Peyer's patch (tissue), 4 donors: ENCODE measurements at regions not wholly inside any gene's neighbourhood (a gene's known extent, or its start where the extent isn't known, plus 50 kb on each side); places are given as distances from the start of the nearest gene placed in this dataset.
"Not testable (repeated sequence)": the region's sequence is repeated elsewhere in the genome, so short reads cannot be mapped to it uniquely, and the experiment has no call there.

Experiments used
- DNase-seq, 3 donors: peaks; one replicate each; pipeline ENCODE4 v3.0.0-alpha.2; 2017 to 2019
- H3K27ac ChIP-seq, 4 donors: fragments of 200-600 bp; sonication (generic); one replicate each; pipeline ENCODE4 v1.5.1; 2016 to 2019
- H3K27me3 ChIP-seq, 2 donors: fragments of 200-600 bp; sonication (generic); one replicate each; pipeline ENCODE4 v1.5.1; 2019
- H3K36me3 ChIP-seq, 3 donors: fragments of 200-600 bp; sonication (generic); one replicate each; pipeline ENCODE4 v1.5.1; 2016 to 2019
- H3K4me1 ChIP-seq, 4 donors: fragments of 200-600 bp; sonication (generic); one replicate each; pipeline ENCODE4 v1.5.1; 2016 to 2019
- H3K4me3 ChIP-seq, 4 donors: fragments of 200-600 bp; sonication (generic); 1 replicate in 3 of 4; 2 replicates in 1 of 4; pipeline ENCODE4 v1.5.1; 2016 to 2019; ENCODE audit warnings: mild to moderate bottlenecking in 1 of 4
- H3K9me3 ChIP-seq, 4 donors: fragments of 200-600 bp; sonication (generic); one replicate each; pipeline ENCODE4 v1.5.1; 2016 to 2019; ENCODE audit warnings: mild to moderate bottlenecking in 1 of 4
- POLR2A ChIP-seq, 2 donors: fragments of 450-650 bp; IDR thresholded peaks; one replicate each; pipeline ENCODE4 v1.5.1; 2017; ENCODE audit warnings: antibody characterized with exemption in 2 of 2, mild to moderate bottlenecking in 2 of 2, moderate library complexity in 2 of 2
- TF ChIP-seq, protein P1 (sequence below), 6 experiments: fragments of 450-650 bp in 4 of 6; fragments of 200-600 bp in 2 of 6; sonication (generic) in 1 of 6; IDR thresholded peaks; one replicate each; pipeline ENCODE4 v1.5.1; 2017 to 2019; ENCODE audit warnings: antibody characterized with exemption in 6 of 6, mild to moderate bottlenecking in 3 of 6, moderate library complexity in 1 of 6

- no peak overlapping the region for H3K27ac ChIP-seq
- H3K27me3 ChIP-seq = no peaks in the 10 kb centered on the region
- DNase-seq = no peak
These were observed 88.0 kb upstream of the MAPRE2 start for GRCh38 chr18:34953212-34953611.

DNA sequence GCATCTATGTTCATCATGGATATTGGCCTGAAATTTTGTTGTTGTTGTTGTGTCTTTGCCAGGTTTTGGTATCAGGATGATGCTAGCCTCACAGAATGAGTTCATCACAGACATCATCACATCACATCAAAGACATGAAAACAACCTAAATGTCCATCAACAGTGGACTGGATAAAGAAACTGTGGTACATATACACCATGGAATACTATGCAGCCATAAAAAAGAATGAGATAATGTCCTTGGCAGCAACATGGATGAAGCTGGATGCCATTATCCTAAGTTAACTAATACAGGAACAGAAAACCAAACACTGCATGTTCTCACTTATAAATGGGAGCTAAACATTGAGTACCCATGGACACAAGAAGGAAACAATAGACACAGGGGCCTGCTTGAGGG lies 85.7 kb upstream of the MAPRE2 start:
- not testable (repeated sequence) for H3K27me3 ChIP-seq, H3K27ac ChIP-seq, DNase-seq, H3K9me3 ChIP-seq, H3K4me3 ChIP-seq, H3K4me1 ChIP-seq, H3K36me3 ChIP-seq

More at GRCh38 chr18:34953212-34953611, 88.0 kb upstream of the MAPRE2 start:
- TF ChIP-seq, protein P1, sequence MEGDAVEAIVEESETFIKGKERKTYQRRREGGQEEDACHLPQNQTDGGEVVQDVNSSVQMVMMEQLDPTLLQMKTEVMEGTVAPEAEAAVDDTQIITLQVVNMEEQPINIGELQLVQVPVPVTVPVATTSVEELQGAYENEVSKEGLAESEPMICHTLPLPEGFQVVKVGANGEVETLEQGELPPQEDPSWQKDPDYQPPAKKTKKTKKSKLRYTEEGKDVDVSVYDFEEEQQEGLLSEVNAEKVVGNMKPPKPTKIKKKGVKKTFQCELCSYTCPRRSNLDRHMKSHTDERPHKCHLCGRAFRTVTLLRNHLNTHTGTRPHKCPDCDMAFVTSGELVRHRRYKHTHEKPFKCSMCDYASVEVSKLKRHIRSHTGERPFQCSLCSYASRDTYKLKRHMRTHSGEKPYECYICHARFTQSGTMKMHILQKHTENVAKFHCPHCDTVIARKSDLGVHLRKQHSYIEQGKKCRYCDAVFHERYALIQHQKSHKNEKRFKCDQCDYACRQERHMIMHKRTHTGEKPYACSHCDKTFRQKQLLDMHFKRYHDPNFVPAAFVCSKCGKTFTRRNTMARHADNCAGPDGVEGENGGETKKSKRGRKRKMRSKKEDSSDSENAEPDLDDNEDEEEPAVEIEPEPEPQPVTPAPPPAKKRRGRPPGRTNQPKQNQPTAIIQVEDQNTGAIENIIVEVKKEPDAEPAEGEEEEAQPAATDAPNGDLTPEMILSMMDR (IDR thresholded peaks at IDR 0.05) = no peak
- no peak for TF ChIP-seq POLR2A (IDR thresholded peaks at IDR 0.05)
- H3K9me3 ChIP-seq = no peaks in the 10 kb centered on the region
- no peaks in the 10 kb centered on the region for H3K36me3 ChIP-seq
- H3K4me1 ChIP-seq = peaks cover 0 to 4% (median 0%) of the 10 kb centered on the region in 4 donors
- no peak overlapping the region for H3K4me3 ChIP-seq

- no peaks in the 10 kb centered on the region for H3K36me3 ChIP-seq
- no peak overlapping the region for H3K27ac ChIP-seq
- TF ChIP-seq POLR2A (IDR thresholded peaks at IDR 0.05) = no peak
- TF ChIP-seq, protein P1 (IDR thresholded peaks at IDR 0.05) = no peak
- H3K9me3 ChIP-seq = no peaks in the 10 kb centered on the region
- H3K4me1 ChIP-seq = no peaks in the 10 kb centered on the region
- no peak for DNase-seq
- H3K4me3 ChIP-seq = no peak overlapping the region
- no peaks in the 10 kb centered on the region for H3K27me3 ChIP-seq
These were observed 84.5 kb upstream of the MAPRE2 start for GRCh38 chr18:34956663-34957062.

GRCh38 chr18:34957119-34957863 lies 83.9 kb upstream of the MAPRE2 start:
- no peak for DNase-seq
- Histone ChIP-seq H3K4me1 (no peaks in the 10 kb centered on the region), H3K36me3 (no peaks in the 10 kb centered on the region), H3K27me3 (no peaks in the 10 kb centered on the region), H3K9me3 (no peaks in the 10 kb centered on the region), H3K27ac (no peak overlapping the region), H3K4me3 (no peak overlapping the region)
- TF ChIP-seq, protein P1 (IDR thresholded peaks at IDR 0.05) = no peak
- no peak for TF ChIP-seq POLR2A (IDR thresholded peaks at IDR 0.05)

GRCh38 chr18:34957864-34958259 lies 83.4 kb upstream of the MAPRE2 start:
- H3K4me1 ChIP-seq = no peaks in the 10 kb centered on the region
- no peak for DNase-seq
- H3K27ac ChIP-seq = no peak overlapping the region
- no peaks in the 10 kb centered on the region for H3K9me3 ChIP-seq
- H3K4me3 ChIP-seq = no peak overlapping the region
- H3K27me3 ChIP-seq = no peaks in the 10 kb centered on the region
- H3K36me3 ChIP-seq = no peaks in the 10 kb centered on the region
- no peak for TF ChIP-seq POLR2A (IDR thresholded peaks at IDR 0.05)

DNA sequence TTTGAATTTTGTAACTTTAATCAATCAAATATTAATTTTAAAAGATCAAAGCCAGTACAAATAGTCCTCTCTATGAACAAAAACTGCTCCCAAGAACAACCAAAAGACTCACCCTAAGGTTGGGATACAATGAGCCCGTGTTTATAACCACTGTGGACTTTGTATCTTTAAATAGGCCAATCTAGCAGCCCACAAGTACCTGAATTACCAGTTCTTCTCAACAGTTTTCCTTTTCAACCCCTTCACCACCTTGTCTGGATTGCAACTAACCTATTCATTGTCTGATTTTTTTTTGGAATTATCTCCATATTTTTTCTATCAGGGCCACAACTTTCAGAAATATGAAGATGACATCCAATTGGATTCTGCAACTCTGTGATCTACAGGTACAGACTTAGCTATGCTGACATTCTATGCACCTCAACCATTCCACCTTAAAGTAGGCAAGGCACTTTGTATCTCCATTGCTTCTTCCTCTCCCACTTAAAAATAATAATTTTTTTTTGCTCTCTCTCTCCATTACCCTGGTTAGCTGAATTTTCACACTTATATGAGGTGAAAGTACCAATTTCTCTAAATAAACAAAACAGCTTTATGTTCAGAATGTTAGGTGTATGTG lies 81.9 kb upstream of the MAPRE2 start:
- DNase-seq = no peak
- TF ChIP-seq POLR2A (IDR thresholded peaks at IDR 0.05) = no peak
- TF ChIP-seq, protein P1 (IDR thresholded peaks at IDR 0.05) = no peak

More for the DNA sequence above, 81.9 kb upstream of the MAPRE2 start:
- Histone ChIP-seq H3K27me3 (no peaks in the 10 kb centered on the region), H3K4me1 (no peaks in the 10 kb centered on the region), H3K36me3 (no peaks in the 10 kb centered on the region), H3K4me3 (peak overlapping the region in 1 of 4 donors; percentile 0), H3K9me3 (no peaks in the 10 kb centered on the region), H3K27ac (peak overlapping the region in 1 of 4 donors; percentile 6)
